Esophagus (tissue), 2 donors: ENCODE measurements at regions not wholly inside any gene's neighbourhood (a gene's known extent, or its start where the extent isn't known, plus 50 kb on each side); places are given as distances from the start of the nearest gene placed in this dataset.
"Not testable (repeated sequence)": the region's sequence is repeated elsewhere in the genome, so short reads cannot be mapped to it uniquely, and the experiment has no call there.

Experiments
- H3K27ac ChIP-seq, 2 donors: one replicate each; pipeline ENCODE4 v1.5.1; 2013; ENCODE audit warnings: low read depth in 2 of 2, mild to moderate bottlenecking in 2 of 2, inconsistent platforms in 1 of 2, low read length in 1 of 2, moderate library complexity in 1 of 2
- H3K27me3 ChIP-seq, 2 donors: one replicate each; pipeline ENCODE4 v1.6.1; 2013; ENCODE audit warnings: low read length in 2 of 2, control low read depth in 1 of 2, mild to moderate bottlenecking in 1 of 2; ENCODE audit not compliant: insufficient read depth in 2 of 2, control insufficient read depth in 1 of 2
- H3K36me3 ChIP-seq, 2 donors: one replicate each; pipeline ENCODE4 v1.6.1; 2013; ENCODE audit warnings: low read length in 1 of 2; ENCODE audit not compliant: control insufficient read depth in 2 of 2, insufficient read depth in 2 of 2
- H3K4me1 ChIP-seq, 2 donors: one replicate each; pipeline ENCODE4 v1.6.1; 2013; ENCODE audit warnings: low read length in 1 of 2; ENCODE audit not compliant: control insufficient read depth in 2 of 2, insufficient read depth in 2 of 2
- H3K4me3 ChIP-seq, 2 donors: one replicate each; pipeline ENCODE4 v1.5.1; 2013; ENCODE audit warnings: low read length in 2 of 2, mild to moderate bottlenecking in 2 of 2, low read depth in 1 of 2, moderate library complexity in 1 of 2
- H3K9me3 ChIP-seq, 2 donors: one replicate each; pipeline ENCODE4 v1.6.1; 2013; ENCODE audit warnings: mild to moderate bottlenecking in 2 of 2, low read depth in 1 of 2, low read length in 1 of 2, moderate library complexity in 1 of 2; ENCODE audit not compliant: control insufficient read depth in 2 of 2, insufficient read depth in 1 of 2
- WGBS, 2 donors: extraction: QIAGEN DNeasy Blood & Tissue Kit; methylation state at CpG; one replicate each; pipeline ENCODE4 v1.1.7; 2013; 5-methylcytosine and 5-hydroxymethylcytosine counted together
- donor health status: healthy with polysubstance abuse.
- donor health status: Bipolar disorder and iron deficiency.

GRCh38 chr14:37778135-37778943 is 182.9 kb downstream of the TTC6 start:
- WGBS, 2 donors, result 87 to 88% methylated on average over 5 of the region's 5 CpGs
- no peaks in the 10 kb centered on the region for H3K27me3 ChIP-seq
- no peaks in the 10 kb centered on the region for H3K4me1 ChIP-seq
- H3K9me3 ChIP-seq, result peaks cover 0 to 3% of the 10 kb centered on the region in 2 donors
- no peaks in the 10 kb centered on the region for H3K36me3 ChIP-seq
- no peak overlapping the region for H3K4me3 ChIP-seq
- H3K27ac ChIP-seq, result no peak overlapping the region

GRCh38 chr14:37779480-37779879 is 184.1 kb downstream of the TTC6 start:
- Histone ChIP-seq H3K27ac (no peak overlapping the region), H3K36me3 (no peaks in the 10 kb centered on the region), H3K9me3 (peaks cover 0 to 3% of the 10 kb centered on the region in 2 donors), H3K27me3 (no peaks in the 10 kb centered on the region), H3K4me1 (no peaks in the 10 kb centered on the region), H3K4me3 (no peak overlapping the region)

GRCh38 chr14:37780731-37781130 is 185.3 kb downstream of the TTC6 start:
- H3K36me3 ChIP-seq, H3K9me3 ChIP-seq, H3K27ac ChIP-seq, H3K4me1 ChIP-seq, H3K4me3 ChIP-seq, H3K27me3 ChIP-seq: not testable (repeated sequence)
- 92% methylated on average over 4 of the region's 4 CpGs for WGBS, 2 donors

- not testable (repeated sequence) for H3K4me3 ChIP-seq, H3K4me1 ChIP-seq, H3K36me3 ChIP-seq, H3K27ac ChIP-seq, H3K27me3 ChIP-seq, H3K9me3 ChIP-seq
- 73 to 82% methylated on average over 3 of the region's 3 CpGs for WGBS, 2 donors
These were observed 188.9 kb downstream of the TTC6 start for GRCh38 chr14:37784203-37784826.

- H3K4me1 ChIP-seq, H3K27ac ChIP-seq, H3K36me3 ChIP-seq: not testable (repeated sequence)
These were observed 189.4 kb downstream of the TTC6 start for GRCh38 chr14:37784827-37785223.

GRCh38 chr14:37785298-37785697 is 189.9 kb downstream of the TTC6 start:
- not testable (repeated sequence) for H3K36me3 ChIP-seq, H3K4me1 ChIP-seq, H3K9me3 ChIP-seq, H3K27me3 ChIP-seq, H3K4me3 ChIP-seq, H3K27ac ChIP-seq
- 88 to 91% methylated on average over 9 of the region's 9 CpGs for WGBS, 2 donors

More at GRCh38 chr14:37784827-37785223, 189.4 kb downstream of the TTC6 start:
- H3K9me3 ChIP-seq, H3K4me3 ChIP-seq, H3K27me3 ChIP-seq: not testable (repeated sequence)

- H3K4me1 ChIP-seq, H3K27me3 ChIP-seq, H3K36me3 ChIP-seq, H3K4me3 ChIP-seq, H3K9me3 ChIP-seq, H3K27ac ChIP-seq: not testable (repeated sequence)
- 88% methylated on average over 14 of the region's 14 CpGs for WGBS, 2 donors
These were observed 190.7 kb downstream of the TTC6 start for GRCh38 chr14:37786114-37786625.

GRCh38 chr14:37787879-37788494 is 192.6 kb downstream of the TTC6 start:
- Histone ChIP-seq H3K9me3 (no peaks in the 10 kb centered on the region), H3K36me3 (no peaks in the 10 kb centered on the region)

GRCh38 chr14:37791384-37792036 is 196.1 kb downstream of the TTC6 start:
- WGBS, 2 donors, result 54 to 72% methylated on average over 3 of the region's 3 CpGs
- H3K27me3 ChIP-seq, result no peaks in the 10 kb centered on the region
- no peaks in the 10 kb centered on the region for H3K36me3 ChIP-seq
- no peak overlapping the region for H3K4me3 ChIP-seq
- H3K27ac ChIP-seq, result no peak overlapping the region
- H3K4me1 ChIP-seq, result no peaks in the 10 kb centered on the region
- H3K9me3 ChIP-seq, result no peaks in the 10 kb centered on the region

More at GRCh38 chr14:37787879-37788494, 192.6 kb downstream of the TTC6 start:
- no peak overlapping the region for H3K27ac ChIP-seq
- H3K4me3 ChIP-seq, result no peak overlapping the region
- no peaks in the 10 kb centered on the region for H3K4me1 ChIP-seq
- no peaks in the 10 kb centered on the region for H3K27me3 ChIP-seq
